Skeletal muscle tissue (tissue), 3 donors: ENCODE measurements at regions not wholly inside any gene's neighbourhood (a gene's known extent, or its start where the extent isn't known, plus 50 kb on each side); places are given as distances from the start of the nearest gene placed in this dataset.

Experiments used
- H3K27ac ChIP-seq: one replicate; pipeline ENCODE4 v1.7.0; 2013; ENCODE audit warnings: mild to moderate bottlenecking, low read depth, low read length, inconsistent platforms
- H3K27me3 ChIP-seq, 3 donors: one replicate each; pipeline ENCODE4 v1.7.0; 2013; ENCODE audit warnings: low read length in 3 of 3; ENCODE audit not compliant: control insufficient read depth in 3 of 3, insufficient read depth in 3 of 3
- H3K36me3 ChIP-seq, 3 donors: one replicate each; pipeline ENCODE4 v1.7.0; 2013; ENCODE audit warnings: low read length in 3 of 3; ENCODE audit not compliant: control insufficient read depth in 3 of 3, insufficient read depth in 3 of 3
- H3K4me1 ChIP-seq, 3 donors: one replicate each; pipeline ENCODE4 v1.7.0; 2013; ENCODE audit warnings: low read length in 3 of 3, mild to moderate bottlenecking in 3 of 3; ENCODE audit not compliant: control insufficient read depth in 3 of 3, insufficient read depth in 3 of 3
- H3K4me3 ChIP-seq, 3 donors: one replicate each; pipeline ENCODE4 v1.7.0; 2013; ENCODE audit warnings: low read length in 3 of 3
- H3K9ac ChIP-seq, 3 donors: one replicate each; pipeline ENCODE4 v1.7.0; 2013; ENCODE audit warnings: low read length in 3 of 3, mild to moderate bottlenecking in 3 of 3, moderate library complexity in 2 of 3, low read depth in 1 of 3
- H3K9me3 ChIP-seq, 3 donors: one replicate each; pipeline ENCODE4 v1.7.0; 2013; ENCODE audit warnings: low read length in 3 of 3; ENCODE audit not compliant: control insufficient read depth in 3 of 3
- donor health status: Osteomylitis.

DNA sequence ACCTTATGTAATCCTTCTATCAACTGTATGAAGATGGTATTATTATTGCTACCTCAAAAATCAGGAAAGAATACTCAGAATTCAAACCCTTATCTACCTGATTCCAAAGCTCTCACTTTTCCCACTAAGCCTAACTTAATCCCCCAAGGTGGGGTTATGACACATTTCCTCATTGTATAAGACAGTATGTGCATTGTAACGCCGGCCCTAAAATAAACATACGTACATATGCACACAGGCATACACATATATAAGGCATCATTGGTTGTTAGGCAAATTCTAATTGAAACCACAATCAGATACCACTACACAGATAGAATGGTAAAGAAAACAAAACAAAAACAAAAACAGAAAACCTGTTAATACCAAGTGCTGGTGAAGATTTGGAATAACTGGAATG is 556.5 kb downstream of the INHBA start:
- H3K36me3 ChIP-seq: no peaks in the 10 kb centered on the region
- H3K9me3 ChIP-seq: no peaks in the 10 kb centered on the region
- H3K27ac ChIP-seq: no peak overlapping the region
- no peak overlapping the region for H3K4me3 ChIP-seq
- no peak overlapping the region for H3K9ac ChIP-seq
- H3K27me3 ChIP-seq: no peaks in the 10 kb centered on the region
- H3K4me1 ChIP-seq: no peaks in the 10 kb centered on the region

DNA sequence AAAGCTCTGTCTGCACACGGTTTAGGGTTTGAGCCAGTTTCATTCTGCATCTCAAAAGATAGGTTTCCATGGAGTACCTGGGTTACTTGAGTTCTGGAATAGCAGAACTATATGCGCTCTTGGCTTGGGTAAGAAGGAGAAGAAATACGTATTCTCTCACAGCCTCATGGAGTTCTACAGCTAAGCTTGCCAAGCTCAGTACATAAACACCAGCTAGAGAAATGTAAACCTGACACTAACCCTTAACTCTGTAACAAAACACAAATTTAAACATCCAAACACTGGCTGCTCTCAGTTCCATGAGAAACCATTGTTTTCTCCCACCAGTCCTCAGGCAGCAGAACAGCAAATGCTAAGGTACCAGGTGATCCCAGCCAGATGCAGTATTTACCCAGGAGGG is 557.2 kb downstream of the INHBA start:
- Histone ChIP-seq H3K9ac (no peak overlapping the region), H3K27ac (no peak overlapping the region), H3K4me3 (no peak overlapping the region), H3K4me1 (no peaks in the 10 kb centered on the region), H3K27me3 (no peaks in the 10 kb centered on the region), H3K9me3 (no peaks in the 10 kb centered on the region), H3K36me3 (no peaks in the 10 kb centered on the region)

- no peak overlapping the region for H3K9ac ChIP-seq
- no peaks in the 10 kb centered on the region for H3K36me3 ChIP-seq
- no peaks in the 10 kb centered on the region for H3K9me3 ChIP-seq
- no peak overlapping the region for H3K4me3 ChIP-seq
- H3K4me1 ChIP-seq: no peaks in the 10 kb centered on the region
- no peaks in the 10 kb centered on the region for H3K27me3 ChIP-seq
- H3K27ac ChIP-seq: no peak overlapping the region
Measured at GRCh38 chr7:41142904-41143473, 559.9 kb downstream of the INHBA start.

DNA sequence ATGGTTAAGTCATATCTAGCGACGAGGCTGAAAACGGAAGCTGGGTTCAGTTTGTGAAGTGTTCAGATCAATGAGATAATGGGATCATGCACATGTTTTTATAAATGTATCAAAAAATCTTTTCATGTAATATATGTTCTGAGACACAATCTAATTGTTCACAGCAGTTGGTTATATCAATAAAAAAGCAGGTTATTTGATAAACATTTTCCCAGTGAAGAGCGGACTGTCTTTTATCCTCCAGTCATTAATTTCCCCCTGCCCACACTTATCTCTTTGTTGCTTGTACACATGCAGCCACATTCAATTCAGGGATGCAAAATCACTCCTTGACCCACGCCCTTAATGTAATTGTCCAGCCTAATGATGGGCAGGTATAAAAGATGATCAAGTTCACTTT is 563.1 kb downstream of the INHBA start:
- Histone ChIP-seq H3K9ac (no peak overlapping the region), H3K27ac (no peak overlapping the region), H3K9me3 (no peaks in the 10 kb centered on the region), H3K36me3 (no peaks in the 10 kb centered on the region), H3K27me3 (peaks cover 0 to 3% (median 0%) of the 10 kb centered on the region in 3 donors), H3K4me3 (no peak overlapping the region), H3K4me1 (no peaks in the 10 kb centered on the region)

DNA sequence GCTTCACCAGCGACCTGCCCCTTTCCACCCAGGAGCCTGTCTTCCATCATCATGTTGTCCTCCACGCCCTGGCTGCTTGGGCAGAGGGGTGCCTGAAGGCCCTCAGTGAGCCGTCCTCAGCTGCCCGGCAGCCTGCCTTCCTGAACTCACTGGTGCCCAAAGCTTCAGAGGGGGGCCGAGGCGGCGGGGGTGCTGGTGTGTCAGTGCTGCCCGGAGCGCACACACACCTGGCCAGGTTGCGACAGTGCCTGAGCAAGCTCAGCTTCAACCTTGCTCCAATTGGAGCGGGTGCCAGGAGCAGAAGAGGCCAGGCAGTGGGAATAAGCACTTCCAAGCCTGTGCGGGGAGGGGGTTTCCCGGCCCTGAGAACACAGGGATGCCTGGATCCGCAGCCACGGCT is 566.3 kb downstream of the INHBA start:
- H3K9me3 ChIP-seq: no peaks in the 10 kb centered on the region
- H3K4me1 ChIP-seq: no peaks in the 10 kb centered on the region
- no peak overlapping the region for H3K27ac ChIP-seq
- H3K9ac ChIP-seq: no peak overlapping the region
- peaks cover 0 to 3% (median 0%) of the 10 kb centered on the region in 3 donors for H3K27me3 ChIP-seq
- H3K36me3 ChIP-seq: no peaks in the 10 kb centered on the region
- no peak overlapping the region for H3K4me3 ChIP-seq

DNA sequence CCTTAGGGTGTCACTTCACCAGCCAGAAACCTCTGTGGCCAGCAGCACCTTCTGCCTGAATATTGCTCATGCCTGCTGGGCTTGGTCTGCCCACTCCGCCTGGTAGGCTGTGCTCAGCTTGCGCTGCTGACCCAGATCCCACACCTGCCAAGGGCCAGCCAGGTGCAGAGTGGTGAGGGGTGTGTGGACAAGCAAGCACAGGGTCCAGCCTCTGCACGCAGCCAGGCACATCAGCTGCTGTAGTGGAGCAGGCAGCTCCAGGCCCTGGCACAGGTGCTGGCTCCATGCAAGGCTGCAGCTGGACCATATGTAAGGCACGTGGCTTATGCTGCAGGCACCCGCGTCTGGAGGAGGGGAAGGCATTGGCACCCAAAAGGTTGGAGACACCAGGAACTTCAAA is 567.4 kb downstream of the INHBA start:
- Histone ChIP-seq H3K36me3 (no peaks in the 10 kb centered on the region), H3K4me3 (no peak overlapping the region), H3K27ac (no peak overlapping the region), H3K4me1 (no peaks in the 10 kb centered on the region), H3K27me3 (peaks cover 0 to 3% (median 0%) of the 10 kb centered on the region in 3 donors), H3K9ac (no peak overlapping the region), H3K9me3 (no peaks in the 10 kb centered on the region)

DNA sequence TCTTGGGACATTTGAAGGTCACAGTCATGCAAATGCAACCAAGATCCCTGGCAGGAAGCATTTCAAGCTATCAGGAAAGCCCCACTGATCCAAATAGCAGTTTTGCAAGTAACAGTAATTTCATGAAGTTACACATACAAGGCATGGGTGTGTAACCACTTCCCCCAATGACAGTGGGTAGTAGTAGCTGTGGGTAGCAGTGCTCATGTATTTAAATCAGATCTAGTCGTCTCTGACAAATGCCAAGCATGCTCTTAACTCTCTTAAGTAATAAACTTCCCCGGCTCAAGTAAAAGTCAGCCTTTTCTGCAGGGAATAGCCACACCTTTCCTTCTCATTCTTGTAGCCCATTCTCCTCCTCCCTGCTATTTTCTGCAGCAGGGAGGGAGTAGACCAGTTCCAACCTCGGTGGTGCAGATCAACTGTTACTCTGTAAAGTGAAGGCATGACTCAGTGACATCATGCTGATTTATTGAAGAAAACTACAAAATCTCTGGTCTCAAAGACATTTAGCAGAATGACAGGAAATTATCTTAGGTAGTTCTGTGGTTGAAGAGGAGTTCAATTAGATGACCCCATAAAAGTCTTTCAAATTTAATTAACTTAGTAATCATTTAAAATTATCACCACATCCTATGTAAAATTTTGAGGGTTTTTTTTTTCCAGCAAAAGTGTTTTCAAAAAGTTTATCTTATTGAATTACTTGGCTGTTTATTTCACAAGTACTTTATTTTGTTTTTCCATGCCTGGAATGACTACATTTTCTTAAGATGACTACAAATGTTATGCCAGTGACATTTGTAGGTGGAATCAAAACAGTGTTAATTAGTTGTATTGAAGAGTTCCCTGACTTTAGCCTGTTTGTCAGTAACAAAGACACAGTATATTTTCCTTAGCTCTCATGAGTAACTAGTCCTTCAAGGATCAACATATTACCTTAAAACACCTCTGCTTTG is 568.3 kb downstream of the INHBA start:
- Histone ChIP-seq H3K4me3 (no peak overlapping the region), H3K27me3 (peaks cover 0 to 3% (median 0%) of the 10 kb centered on the region in 3 donors), H3K9me3 (no peaks in the 10 kb centered on the region), H3K36me3 (no peaks in the 10 kb centered on the region), H3K9ac (no peak overlapping the region), H3K4me1 (no peaks in the 10 kb centered on the region), H3K27ac (no peak overlapping the region)

DNA sequence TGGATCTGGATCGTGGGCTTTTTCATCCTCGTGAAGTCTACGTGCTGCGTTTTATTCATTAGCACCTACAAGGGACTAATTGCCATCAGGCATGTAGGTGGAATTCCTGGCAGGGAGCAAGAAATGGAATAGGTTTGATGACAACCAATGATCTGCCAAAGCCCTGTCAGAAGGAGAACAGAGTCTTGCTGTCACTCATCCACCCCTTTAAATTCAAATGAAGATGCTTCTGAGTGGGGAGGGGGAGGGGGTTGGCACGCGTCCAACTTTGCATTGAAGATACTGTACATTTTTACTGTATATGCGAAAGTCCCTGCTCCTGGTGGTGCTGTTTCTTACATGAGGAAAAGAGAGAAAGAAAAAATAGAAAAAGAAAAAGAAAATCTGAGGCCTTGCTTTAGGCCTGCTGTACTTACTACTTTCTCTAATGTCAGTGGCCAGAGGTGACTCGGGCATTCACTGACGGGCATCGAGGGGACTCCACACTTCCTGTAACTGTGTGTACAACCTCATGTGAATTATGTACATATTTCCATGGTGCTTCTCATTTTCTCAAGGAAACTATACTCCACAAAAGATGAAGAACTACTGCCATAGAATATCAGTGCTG is 569.1 kb downstream of the INHBA start:
- Histone ChIP-seq H3K4me1 (no peaks in the 10 kb centered on the region), H3K27me3 (peaks cover 0 to 3% (median 0%) of the 10 kb centered on the region in 3 donors), H3K9me3 (no peaks in the 10 kb centered on the region), H3K9ac (no peak overlapping the region), H3K36me3 (no peaks in the 10 kb centered on the region), H3K27ac (no peak overlapping the region), H3K4me3 (no peak overlapping the region)

DNA sequence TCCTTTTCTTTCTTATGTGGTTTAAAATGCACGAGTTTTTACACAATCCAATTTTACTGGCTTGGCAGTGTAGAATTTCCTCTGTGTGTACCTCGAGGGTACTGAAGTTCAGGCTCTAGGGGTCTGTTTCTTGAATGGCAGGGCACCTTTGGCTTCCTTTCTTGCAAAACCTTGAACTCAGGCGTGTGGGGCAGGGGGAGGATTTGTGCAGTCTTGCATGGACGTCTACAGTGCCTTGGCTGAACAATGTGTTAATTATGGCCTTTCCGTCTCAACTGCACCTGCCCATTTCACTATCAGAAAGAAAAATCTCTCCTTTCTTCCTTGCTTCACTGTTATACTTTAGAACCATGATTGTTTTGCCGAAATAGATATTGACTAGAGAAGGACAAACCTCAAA is 570.9 kb downstream of the INHBA start:
- Histone ChIP-seq H3K9me3 (no peaks in the 10 kb centered on the region), H3K27ac (no peak overlapping the region), H3K4me3 (no peak overlapping the region), H3K27me3 (peaks cover 0 to 3% (median 0%) of the 10 kb centered on the region in 3 donors), H3K4me1 (no peaks in the 10 kb centered on the region), H3K36me3 (no peaks in the 10 kb centered on the region), H3K9ac (no peak overlapping the region)
